ENCODE measurements at regions not wholly inside any gene's neighbourhood (a gene's known extent, or its start where the extent isn't known, plus 50 kb on each side); places are given as distances from the start of the nearest gene placed in this dataset.

GRCh38 chr5:77561965-77562364 lies 69.8 kb upstream of the WDR41 start:
- TF ChIP-seq CTCF (IDR thresholded peaks at IDR 0.05) (no peak), POLR2A (IDR thresholded peaks at IDR 0.05) (no peak), POLR2AphosphoS5 (IDR thresholded peaks at IDR 0.05) (no peak), EP300 (IDR thresholded peaks at IDR 0.05) (no peak)
